Large intestine (tissue), 3 donors: ENCODE measurements at regions not wholly inside any gene's neighbourhood (a gene's known extent, or its start where the extent isn't known, plus 50 kb on each side); places are given as distances from the start of the nearest gene placed in this dataset.

Source experiments
- DNase-seq, 2 donors: peaks; one replicate each; pipeline versions ENCODE4 v3.0.0 to v3.0.0-alpha.2; 2013
- H3K27ac ChIP-seq: one replicate; pipeline ENCODE4 v1.5.1; 2013; ENCODE audit warnings: low read length
- H3K27me3 ChIP-seq: 2 replicates; pipeline ENCODE4 v1.6.1; 2013; ENCODE audit warnings: low read length; ENCODE audit not compliant: control insufficient read depth, insufficient read depth
- H3K36me3 ChIP-seq: 2 replicates; pipeline ENCODE4 v1.6.1; 2013; ENCODE audit warnings: low read length; ENCODE audit not compliant: control insufficient read depth, insufficient read depth
- H3K4me1 ChIP-seq: one replicate; pipeline ENCODE4 v1.6.1; 2013; ENCODE audit warnings: low read length; ENCODE audit not compliant: control insufficient read depth, insufficient read depth
- H3K4me3 ChIP-seq: one replicate; pipeline ENCODE4 v1.5.1; 2013; ENCODE audit warnings: low read length
- H3K9me3 ChIP-seq: one replicate; pipeline ENCODE4 v1.6.1; 2013; ENCODE audit warnings: mild to moderate bottlenecking, low read depth, low read length, moderate library complexity; ENCODE audit not compliant: control insufficient read depth
- WGBS: methylation state at CpG from one replicate; pipeline ENCODE4 v1.1.5; 2013; ENCODE audit warnings: low lambda C conversion rate; ENCODE audit not compliant: insufficient coverage; 5-methylcytosine and 5-hydroxymethylcytosine counted together

- Histone ChIP-seq H3K36me3 (no peaks in the 10 kb centered on the region), H3K9me3 (peaks cover 3% of the 10 kb centered on the region), H3K4me3 (no peak overlapping the region), H3K27me3 (no peaks in the 10 kb centered on the region), H3K4me1 (no peaks in the 10 kb centered on the region), H3K27ac (no peak overlapping the region)
- no peak for DNase-seq
- WGBS = no CpG with 5 or more reads among the region's 1 CpG
Observed at GRCh38 chr1:192862271-192862670, 53.4 kb downstream of the RGS2 start.

GRCh38 chr1:192866241-192866868 lies 57.5 kb downstream of the RGS2 start:
- no peaks in the 10 kb centered on the region for H3K27me3 ChIP-seq
- H3K9me3 ChIP-seq = peaks cover 3% of the 10 kb centered on the region
- no peaks in the 10 kb centered on the region for H3K4me1 ChIP-seq
- H3K27ac ChIP-seq = no peak overlapping the region
- WGBS = 86% methylated on average over 3 of the region's 5 CpGs
- H3K36me3 ChIP-seq = no peaks in the 10 kb centered on the region
- H3K4me3 ChIP-seq = no peak overlapping the region
- DNase-seq = no peak

GRCh38 chr1:192867180-192867579 lies 58.3 kb downstream of the RGS2 start:
- H3K27ac ChIP-seq = no peak overlapping the region
- WGBS = 76% methylated on average over 3 of the region's 4 CpGs
- no peaks in the 10 kb centered on the region for H3K27me3 ChIP-seq
- H3K36me3 ChIP-seq = no peaks in the 10 kb centered on the region
- H3K4me3 ChIP-seq = no peak overlapping the region
- no peaks in the 10 kb centered on the region for H3K4me1 ChIP-seq
- no peak for DNase-seq
- H3K9me3 ChIP-seq = peaks cover 3% of the 10 kb centered on the region

DNA sequence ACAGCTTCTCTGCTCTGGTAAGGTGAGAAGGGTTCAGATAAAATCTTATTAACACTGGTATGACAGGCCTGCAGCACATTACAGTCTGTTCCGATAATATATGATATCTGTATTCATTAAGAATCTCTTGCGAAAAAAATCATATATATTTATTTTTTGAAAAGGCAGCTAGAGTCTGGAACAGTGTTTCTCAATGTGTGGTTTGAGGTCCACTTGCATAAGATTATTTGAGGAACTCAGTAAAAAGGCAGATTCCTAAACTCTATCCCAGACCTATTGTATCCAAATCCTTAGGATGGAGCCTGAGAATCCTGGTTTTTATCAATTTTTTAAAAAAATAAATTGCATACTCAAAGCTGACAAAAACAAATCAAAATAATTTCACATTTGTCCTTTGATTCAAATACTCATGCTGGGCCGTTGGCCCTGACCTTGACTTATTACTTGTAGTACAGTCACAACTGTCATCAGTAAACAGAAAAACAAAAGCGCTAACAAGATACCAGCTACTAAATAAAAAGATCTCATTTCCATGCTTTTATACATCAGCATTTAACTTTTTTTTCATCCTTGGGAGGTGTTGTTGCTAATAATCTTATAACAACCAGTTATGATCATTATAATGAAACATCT lies 60.6 kb downstream of the RGS2 start:
- no peak overlapping the region for H3K27ac ChIP-seq
- DNase-seq = no peak
- no peaks in the 10 kb centered on the region for H3K27me3 ChIP-seq
- H3K4me3 ChIP-seq = no peak overlapping the region
- no peaks in the 10 kb centered on the region for H3K4me1 ChIP-seq
- WGBS = 100% methylated on average over 1 of the region's 4 CpGs
- H3K36me3 ChIP-seq = no peaks in the 10 kb centered on the region
- no peaks in the 10 kb centered on the region for H3K9me3 ChIP-seq

DNA sequence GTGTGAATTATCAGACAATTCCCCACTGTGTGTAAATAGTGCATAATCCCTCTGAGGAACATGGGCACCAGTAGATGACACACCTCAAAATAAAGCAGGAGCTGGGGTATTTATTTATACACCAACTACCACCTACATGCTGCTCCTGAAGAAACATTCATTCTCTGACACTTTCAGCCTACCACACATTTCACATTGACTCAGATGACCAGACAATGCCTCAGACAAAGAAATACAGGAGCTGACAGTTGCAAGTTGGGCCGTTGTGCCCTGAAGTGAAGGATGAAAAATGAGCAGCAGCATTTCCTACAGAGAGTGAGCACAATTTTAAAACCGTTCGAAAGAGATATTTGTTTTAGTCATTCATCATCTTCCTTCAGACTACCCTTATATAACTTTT lies 63.2 kb downstream of the RGS2 start:
- Histone ChIP-seq H3K9me3 (no peaks in the 10 kb centered on the region), H3K27ac (no peak overlapping the region), H3K4me1 (no peaks in the 10 kb centered on the region), H3K4me3 (no peak overlapping the region), H3K36me3 (no peaks in the 10 kb centered on the region), H3K27me3 (no peaks in the 10 kb centered on the region)
- 100% methylated on average over 2 of the region's 3 CpGs for WGBS
- no peak for DNase-seq

- Histone ChIP-seq H3K27ac (no peak overlapping the region), H3K4me1 (no peaks in the 10 kb centered on the region), H3K36me3 (no peaks in the 10 kb centered on the region), H3K27me3 (no peaks in the 10 kb centered on the region), H3K4me3 (no peak overlapping the region), H3K9me3 (no peaks in the 10 kb centered on the region)
- no peak for DNase-seq
Observed at GRCh38 chr1:192873836-192874235, 65.0 kb downstream of the RGS2 start.

GRCh38 chr1:192876633-192877032 lies 67.8 kb downstream of the RGS2 start:
- H3K36me3 ChIP-seq = no peaks in the 10 kb centered on the region
- H3K9me3 ChIP-seq = no peaks in the 10 kb centered on the region
- no CpG with 5 or more reads among the region's 1 CpG for WGBS
- no peaks in the 10 kb centered on the region for H3K4me1 ChIP-seq
- H3K27ac ChIP-seq = no peak overlapping the region
- no peak overlapping the region for H3K4me3 ChIP-seq
- no peak for DNase-seq
- no peaks in the 10 kb centered on the region for H3K27me3 ChIP-seq

DNA sequence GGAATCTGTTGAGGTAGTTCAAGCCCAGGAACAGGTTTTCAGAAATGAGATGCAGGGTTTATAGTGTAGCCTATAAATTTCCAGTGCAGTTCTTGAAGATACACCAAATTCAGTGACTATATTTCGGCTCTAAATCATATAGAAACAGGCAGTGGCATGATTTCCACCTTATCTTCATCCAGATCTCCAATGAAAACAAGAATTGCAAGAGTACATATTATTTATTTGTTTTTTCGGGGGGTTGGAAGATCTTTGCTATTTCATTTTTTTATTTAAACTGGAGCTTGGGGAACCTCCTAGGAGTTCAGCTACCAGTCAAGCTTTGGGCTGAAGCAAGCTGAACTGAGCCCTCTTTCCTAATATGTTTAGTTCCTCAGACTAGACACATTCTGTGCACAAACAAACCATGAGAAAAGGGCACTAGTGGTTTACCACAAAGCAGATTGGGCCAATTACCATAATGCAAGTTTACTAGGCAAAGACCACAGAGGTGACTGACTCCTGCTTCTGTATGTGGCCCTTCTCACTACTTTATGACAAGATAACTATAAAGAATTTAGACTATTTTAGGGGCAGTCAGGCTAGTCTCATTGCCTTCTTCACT lies 68.5 kb downstream of the RGS2 start:
- H3K27ac ChIP-seq = no peak overlapping the region
- no peaks in the 10 kb centered on the region for H3K4me1 ChIP-seq
- H3K27me3 ChIP-seq = no peaks in the 10 kb centered on the region
- DNase-seq = no peak
- H3K36me3 ChIP-seq = no peaks in the 10 kb centered on the region
- WGBS = 80% methylated on average over 2 of the region's 2 CpGs
- H3K9me3 ChIP-seq = no peaks in the 10 kb centered on the region
- no peak overlapping the region for H3K4me3 ChIP-seq

GRCh38 chr1:192878249-192878648 lies 69.4 kb downstream of the RGS2 start:
- WGBS = no CpG with 5 or more reads among the region's 1 CpG
- Histone ChIP-seq H3K4me1 (no peaks in the 10 kb centered on the region), H3K27me3 (no peaks in the 10 kb centered on the region), H3K9me3 (no peaks in the 10 kb centered on the region), H3K4me3 (no peak overlapping the region), H3K27ac (no peak overlapping the region), H3K36me3 (no peaks in the 10 kb centered on the region)
- DNase-seq = peak in 1 of 2 donors; percentile 13

GRCh38 chr1:192879406-192879805 lies 70.6 kb downstream of the RGS2 start:
- Histone ChIP-seq H3K4me1 (no peaks in the 10 kb centered on the region), H3K4me3 (no peak overlapping the region), H3K36me3 (no peaks in the 10 kb centered on the region), H3K27ac (no peak overlapping the region), H3K9me3 (no peaks in the 10 kb centered on the region), H3K27me3 (no peaks in the 10 kb centered on the region)
- no CpG with 5 or more reads among the region's 1 CpG for WGBS
- DNase-seq = no peak

DNA sequence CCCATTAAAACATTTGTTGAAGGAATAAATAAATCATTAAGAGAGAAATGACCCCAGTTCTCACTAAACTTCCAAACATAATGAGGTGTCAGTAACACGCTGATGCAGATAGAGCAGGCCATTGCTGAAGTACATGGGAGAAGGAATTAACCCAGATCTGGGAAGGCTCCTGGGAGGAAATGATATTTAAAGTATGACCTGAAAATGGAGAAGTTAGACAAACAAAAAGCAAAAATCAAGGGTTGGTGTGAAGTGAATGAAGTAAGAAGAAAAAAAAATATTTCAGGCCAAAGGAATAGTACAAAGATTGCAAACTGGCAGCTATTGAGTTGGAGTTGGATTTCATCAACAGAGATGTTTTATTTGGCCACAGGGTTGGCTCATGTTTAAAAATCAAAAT lies 71.4 kb downstream of the RGS2 start:
- H3K4me1 ChIP-seq = no peaks in the 10 kb centered on the region
- DNase-seq = no peak
- H3K27ac ChIP-seq = no peak overlapping the region
- no peaks in the 10 kb centered on the region for H3K27me3 ChIP-seq
- H3K9me3 ChIP-seq = no peaks in the 10 kb centered on the region
- WGBS = 100% methylated on average over 1 of the region's 1 CpG
- H3K4me3 ChIP-seq = no peak overlapping the region
- no peaks in the 10 kb centered on the region for H3K36me3 ChIP-seq
